GM04503 (cell line): ENCODE measurements at regions not wholly inside any gene's neighbourhood (a gene's known extent, or its start where the extent isn't known, plus 50 kb on each side); places are given as distances from the start of the nearest gene placed in this dataset.

Experiments
- DNase-seq: peaks from one replicate; pipeline ENCODE4 v3.0.0-alpha.2; 2012; ENCODE audit warnings: low read depth

DNA sequence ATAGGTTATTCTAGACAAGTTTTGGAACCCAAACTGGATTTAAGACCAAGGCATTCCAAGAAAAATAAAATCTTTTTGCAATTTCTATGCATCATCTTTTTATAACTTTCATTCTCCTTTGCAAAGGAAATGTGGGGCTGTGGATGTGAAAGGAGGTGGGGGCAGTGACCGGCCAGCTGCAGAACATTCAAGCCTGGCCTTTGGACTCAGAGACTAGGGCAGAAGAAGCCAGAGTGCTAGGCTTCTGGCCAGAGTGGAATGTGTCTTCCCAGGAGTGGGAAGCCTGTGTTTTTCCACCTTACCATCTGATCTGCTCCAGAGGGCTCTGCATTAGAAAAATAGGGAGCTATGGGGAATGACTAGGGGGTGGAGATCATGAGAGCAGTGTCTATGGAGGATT lies 148.5 kb downstream of the C9orf152 start:
- DNase-seq, result no peak

DNA sequence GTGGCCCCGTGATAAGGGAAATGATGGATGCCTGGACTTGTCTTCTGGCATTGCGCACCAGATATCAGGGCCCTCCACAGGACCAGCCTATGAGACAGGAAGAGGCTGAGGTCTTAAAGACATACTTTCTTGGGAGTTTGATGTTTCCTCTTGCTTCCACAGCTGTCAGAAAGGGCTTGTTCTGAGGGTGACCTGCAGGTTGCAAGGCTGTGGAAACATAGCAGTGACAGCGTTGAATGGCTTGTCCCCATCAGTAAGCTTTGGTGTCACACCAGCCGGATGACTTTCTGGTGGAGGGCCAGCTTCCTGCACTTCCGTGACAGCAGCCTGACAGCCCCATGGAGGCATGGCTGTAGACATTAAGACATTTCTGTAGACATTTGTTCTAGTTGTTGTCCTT lies 143.2 kb downstream of the C9orf152 start:
- DNase-seq, result no peak

DNA sequence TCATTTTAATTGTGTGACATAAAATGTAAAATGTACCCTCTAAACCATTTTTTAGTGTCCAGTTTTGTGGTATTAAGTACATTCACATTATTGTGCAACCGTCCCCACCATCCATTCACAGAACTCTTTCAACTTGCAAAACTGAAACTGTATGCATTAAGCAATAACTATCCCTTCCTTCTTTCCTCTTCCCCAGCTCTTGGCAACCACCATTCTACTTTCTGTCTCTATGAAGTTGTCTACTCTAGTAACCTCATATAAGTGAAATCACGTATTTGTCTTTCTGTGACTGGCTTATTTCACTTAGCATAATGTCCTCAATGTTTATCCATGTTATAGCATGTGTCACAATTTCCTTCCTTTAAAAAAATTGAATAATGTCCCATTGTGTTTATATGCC lies 142.4 kb downstream of the C9orf152 start:
- DNase-seq, result no peak

DNA sequence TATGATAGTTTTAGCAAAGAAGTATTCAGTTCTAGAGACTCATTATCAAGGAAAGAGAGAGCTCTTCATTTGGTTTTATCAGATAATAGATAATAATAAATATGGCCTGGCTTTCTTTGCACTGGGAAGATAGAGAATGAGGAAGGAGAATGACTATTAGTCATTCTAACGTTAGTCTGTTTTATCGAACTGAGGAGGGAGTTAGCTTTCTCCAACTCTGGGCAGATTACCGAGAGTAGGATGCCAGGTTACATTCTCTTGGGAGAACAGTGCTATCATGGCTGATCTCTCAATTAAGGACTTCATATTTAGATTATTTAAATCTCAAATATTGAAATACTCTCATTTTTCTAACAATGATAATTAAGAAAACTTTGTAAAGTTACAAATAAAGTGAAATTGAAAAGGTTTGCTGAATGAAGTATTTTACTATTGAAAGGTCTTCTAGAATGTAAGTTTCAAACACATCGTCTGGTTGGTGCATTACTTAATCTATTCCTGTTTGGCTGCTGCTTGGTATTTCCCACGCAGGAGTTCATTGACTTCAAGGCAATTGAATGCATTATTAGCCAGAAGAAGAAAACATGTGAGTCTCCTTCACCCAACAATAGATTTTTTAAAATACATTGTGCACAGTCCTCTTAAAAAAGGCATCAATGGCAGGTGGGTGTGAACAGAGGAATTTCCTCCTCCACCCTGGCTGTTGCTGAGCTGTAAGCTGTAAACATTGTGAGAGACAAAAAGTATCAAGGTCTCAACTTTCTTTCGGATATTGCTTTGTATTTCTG lies 140.8 kb downstream of the C9orf152 start:
- no peak for DNase-seq

DNA sequence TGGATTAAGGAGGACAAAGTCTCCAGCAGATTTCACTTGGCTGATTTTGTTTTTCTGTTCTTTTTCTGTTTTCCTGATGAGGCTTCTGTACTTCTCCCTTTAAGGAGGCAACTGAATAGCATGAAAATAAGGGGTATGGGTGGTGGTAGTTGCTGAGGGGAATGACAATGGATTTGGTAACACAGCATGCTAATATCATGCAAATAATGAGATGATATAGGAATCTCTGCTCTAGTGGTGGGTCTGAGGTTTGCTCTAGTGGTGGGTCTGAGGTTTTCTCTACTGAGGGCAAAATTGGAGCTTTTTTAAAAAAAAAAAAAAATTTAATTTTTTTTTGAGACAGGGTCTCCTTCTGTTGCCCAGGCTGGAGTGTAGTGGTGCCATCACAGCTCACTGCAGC lies 139.7 kb downstream of the C9orf152 start:
- DNase-seq, result no peak

DNA sequence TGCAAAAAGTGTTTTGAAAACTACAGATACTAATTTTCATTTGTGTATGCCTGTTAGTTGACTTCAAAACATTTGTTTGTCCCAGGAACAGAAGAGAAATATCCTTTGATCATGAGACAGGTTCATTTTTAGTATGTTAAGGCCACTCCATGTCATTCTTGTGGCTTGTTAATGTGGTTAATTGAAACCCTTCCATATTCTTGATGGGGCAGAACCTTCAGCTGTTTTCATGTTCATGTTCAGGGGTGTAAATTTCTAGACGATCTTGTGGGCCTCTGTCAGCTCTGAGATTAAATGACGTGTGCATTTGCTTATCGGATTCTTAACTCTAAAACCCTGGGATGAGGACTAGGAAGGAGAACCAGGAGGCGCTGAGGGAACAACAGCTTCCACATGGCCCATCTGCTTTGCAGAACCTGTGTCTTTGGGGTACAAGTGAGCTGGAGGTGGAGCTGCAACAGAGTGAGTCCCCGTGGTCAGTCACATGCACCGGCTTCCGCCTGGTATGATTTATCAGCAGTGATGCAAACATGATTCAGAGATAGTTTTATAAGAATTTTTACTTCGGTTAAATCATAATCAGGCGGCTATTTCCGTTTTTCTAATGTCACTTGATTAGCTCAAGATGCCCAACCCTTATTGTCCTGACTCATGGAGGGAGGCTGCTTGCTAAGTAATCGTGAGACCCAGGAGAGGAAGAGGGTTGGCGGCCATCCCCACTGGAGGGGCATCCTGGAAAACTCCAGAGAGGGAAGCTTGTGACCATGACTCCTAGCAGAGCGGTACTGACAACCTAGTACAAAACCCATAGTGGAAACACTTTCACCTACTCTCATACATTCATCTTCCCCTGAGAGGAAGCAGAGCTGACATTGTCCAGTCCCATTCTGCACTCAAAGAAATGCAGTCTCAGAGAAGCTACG lies 138.4 kb downstream of the C9orf152 start:
- DNase-seq, result peak; percentile 85

DNA sequence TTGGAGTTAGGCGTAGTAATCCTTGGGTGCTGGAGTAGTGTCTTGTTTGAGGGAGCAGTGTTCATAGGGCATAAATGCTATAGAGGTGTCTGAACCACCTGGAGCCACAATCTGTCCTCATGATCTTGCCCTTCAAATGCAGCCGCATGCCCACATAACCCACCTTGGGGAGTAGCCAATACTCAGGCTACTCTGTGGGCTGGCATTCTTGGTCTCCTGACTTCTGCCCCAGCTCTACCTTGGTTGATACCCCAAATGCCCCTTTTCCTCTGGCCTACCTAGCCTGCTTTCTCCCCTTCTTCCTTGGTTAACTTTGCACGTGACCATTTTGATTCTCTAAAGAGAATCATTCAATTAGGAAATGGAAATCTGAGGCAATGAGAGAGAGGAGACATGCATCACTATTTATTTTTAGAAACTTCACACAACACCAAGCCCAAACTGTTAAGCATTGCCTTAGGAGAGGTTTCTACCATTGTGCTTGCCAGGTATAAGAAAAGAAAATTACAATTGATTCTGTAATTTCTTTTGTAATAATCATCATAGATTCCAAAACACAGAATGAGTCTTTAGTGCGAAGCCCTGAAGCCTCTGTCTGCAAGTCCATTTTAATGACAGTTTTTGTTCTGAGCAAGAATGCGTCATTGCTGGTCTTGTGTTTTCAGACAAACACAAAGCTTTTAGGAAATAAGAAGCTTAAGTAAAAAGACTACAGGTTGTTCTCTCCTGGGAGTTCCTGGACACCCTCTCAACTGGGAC lies 135.2 kb downstream of the C9orf152 start:
- no peak for DNase-seq

DNA sequence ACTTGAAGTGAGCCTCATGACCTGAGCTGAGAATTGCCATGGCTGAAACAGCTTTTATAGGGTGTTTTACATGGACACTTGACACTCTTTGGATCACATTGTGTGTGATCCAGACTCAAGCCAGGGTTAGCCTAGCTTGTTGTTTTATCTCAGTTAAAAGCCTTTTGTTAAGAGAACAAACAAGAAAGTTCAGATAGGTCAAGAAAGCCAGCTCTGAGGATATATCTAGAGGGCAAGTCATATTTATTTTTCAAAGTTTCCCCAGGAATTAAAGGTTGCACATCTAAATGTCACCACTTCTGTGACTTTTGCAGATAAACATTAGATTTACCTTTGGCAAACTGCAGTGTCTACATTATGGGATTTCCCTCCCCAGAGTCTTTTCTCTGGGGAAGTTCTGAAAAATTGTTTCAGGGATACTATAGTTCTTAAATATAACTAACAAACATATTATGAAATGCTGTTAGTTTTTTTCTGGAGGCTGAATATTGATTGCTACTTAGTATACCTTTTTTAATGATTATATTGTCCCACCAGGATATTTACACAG lies 134.5 kb downstream of the C9orf152 start:
- no peak for DNase-seq

DNA sequence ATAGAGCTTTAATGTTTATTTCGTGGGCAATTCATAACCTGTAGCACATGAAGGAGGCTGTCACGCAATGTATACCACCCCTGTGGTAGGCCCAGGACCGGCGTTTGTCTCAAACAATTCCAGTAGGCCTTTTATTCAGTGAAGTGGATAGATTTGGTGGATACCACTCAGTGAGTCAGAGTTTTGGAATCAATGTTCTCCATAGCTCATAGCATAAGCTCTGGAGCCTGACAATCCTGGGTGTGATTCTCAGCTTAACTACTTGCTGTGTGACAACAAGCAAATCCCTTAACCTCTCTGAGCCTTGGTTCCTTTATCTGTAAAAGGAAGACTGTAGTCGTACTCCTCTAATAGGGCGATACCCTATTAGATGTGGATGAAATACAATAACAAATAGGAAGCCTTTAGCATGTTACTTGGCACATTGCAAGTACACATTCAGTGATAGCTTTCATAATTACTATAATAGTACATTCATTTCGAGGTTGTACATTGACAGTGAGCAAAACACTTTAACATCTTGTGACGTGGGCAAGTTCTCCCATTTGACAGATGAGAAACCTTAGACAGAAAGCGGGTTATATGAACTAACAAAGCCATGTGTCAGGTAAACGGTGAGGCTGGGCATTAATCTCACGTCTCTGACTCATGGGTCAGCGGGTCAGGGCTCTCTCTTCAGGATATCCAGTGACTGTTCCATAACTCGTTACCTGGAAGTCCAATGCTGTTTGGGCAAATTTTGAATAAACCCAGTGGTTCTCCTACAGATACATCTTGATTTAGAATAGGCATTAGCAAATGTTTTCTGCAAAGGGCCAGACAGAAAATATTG lies 130.8 kb downstream of the C9orf152 start:
- DNase-seq, result no peak

DNA sequence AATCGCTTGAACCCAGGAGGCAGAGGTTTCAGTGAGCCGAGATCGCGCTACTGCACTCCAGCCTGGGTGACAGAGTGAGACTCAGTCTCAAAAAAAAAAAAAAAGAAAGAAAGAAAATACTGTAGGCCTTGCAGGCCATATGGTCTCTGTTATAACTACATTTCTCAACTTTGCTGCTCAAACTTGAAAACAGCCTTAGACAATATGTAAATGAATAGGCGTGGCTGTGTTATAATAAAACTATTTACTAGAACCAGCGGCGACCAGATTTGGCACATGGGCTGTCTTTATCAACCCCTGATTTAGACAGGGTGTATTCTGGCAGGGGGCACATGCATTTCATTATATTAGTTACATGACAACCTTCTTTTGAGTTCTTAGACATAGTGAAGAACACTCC lies 130.0 kb downstream of the C9orf152 start:
- DNase-seq, result no peak

DNA sequence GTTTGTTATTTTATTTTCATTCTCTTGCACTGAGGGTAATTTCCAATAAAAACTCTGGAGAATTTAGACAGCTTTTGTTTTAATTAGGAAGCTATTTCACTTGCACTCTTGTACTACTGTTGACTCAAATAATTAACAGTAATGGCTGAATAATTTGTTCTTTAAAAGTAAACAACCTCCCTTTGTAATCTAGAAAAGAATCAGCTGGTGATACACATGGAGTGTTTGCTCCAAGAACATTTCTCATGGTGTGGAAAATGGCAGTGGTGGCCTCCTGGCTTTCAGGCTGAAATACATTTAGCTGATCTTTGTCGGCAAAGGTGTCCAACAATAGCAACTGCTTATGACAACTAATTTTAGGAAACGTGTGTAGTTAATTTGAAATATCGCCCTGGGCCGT lies 129.4 kb downstream of the C9orf152 start:
- DNase-seq, result no peak

DNA sequence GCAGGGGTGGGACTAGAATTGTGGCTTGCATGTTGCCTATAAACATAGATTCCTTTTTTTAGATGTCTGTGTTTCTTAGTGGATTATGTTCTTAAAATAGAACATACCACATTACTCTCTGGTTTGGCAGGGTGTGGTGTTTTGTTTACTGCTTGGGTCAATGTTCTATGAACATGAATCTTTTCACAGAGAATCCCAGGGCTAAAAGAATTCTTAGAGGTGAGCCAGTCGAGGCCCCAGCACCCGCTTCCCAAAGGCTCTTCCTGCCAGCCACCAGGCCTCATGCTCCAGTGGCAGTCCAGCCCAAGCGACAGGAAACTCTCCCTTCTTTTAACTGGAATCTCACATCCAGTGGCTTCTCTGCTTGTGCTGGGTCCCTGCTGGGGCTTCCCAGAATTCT lies 126.6 kb downstream of the C9orf152 start:
- peak; percentile 66 for DNase-seq

DNA sequence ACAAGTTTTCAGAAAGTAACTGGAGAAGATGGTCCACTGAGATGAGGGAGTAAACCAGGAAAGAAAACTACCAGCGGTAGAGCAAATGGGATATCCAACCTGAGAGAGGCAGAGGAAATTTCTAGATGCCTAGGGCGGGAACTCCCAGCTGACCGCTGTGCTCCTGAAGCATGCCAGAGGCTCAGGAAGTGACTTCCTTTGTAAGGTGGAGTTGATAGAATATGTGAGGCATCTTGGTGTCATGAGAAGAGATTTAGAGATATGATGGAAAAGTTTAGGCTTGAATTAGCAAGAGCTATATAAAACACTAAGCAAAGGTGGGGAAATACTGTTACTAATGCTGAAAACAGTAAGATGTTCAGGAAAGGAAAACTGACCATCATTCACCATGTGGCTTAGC lies 124.1 kb downstream of the C9orf152 start:
- DNase-seq, result no peak

DNA sequence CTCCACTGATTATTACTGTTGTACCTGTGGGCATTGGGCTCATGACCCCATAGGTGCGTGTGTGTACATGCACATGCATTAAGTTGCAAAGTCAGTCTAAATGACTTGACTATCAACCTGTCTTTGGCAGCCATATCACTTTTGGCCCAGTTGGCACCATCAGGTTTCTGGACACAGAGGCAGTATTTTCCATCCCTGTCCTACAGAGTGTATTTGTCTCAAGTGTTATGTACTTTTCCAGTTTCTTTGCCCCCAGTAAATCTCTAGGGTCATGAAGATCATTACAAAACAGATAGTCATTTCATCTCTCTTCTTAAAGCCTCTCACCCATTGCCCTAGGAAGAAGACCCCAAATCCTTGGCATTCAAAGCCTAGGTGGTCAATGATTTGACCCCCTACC lies 121.4 kb downstream of the C9orf152 start:
- DNase-seq, result no peak

DNA sequence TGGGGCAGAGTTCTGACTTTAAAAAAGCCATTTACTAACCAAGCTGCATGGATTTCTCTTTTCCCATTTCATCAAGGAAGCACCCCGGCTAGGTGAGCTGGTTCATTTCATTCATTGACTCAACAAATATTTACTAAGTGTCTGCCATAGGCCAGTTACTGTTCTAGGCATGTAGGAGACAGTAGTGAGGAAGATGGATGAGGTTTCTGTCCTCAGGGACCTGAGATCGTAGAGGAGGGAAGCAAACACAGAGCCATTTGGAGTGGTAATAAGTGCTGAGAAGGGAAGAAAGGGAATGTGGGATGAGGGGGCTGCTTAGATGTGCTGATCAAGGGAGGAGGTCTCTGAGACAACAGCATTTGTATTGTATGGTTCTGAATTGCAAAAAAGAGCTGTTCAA lies 120.4 kb downstream of the C9orf152 start:
- DNase-seq, result no peak

DNA sequence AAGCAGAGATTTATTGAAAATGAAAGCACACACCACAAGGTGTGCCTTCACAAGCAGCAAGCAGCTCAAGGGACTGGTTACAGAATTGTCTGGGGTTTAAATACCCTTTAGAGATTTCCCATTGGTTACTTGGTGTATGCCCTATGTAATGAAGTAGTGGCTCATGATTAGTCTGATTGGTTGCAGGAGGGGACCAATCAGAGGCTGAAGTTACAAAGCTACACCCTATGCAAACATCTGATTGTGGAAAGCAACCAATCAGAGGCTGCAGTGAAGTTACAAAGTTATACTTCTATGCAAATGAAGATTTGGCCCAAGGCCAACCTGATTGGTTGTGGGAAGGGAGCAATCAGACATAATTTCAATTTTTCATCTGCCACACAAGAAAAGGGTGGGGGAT lies 119.9 kb downstream of the C9orf152 start:
- DNase-seq, result no peak

DNA sequence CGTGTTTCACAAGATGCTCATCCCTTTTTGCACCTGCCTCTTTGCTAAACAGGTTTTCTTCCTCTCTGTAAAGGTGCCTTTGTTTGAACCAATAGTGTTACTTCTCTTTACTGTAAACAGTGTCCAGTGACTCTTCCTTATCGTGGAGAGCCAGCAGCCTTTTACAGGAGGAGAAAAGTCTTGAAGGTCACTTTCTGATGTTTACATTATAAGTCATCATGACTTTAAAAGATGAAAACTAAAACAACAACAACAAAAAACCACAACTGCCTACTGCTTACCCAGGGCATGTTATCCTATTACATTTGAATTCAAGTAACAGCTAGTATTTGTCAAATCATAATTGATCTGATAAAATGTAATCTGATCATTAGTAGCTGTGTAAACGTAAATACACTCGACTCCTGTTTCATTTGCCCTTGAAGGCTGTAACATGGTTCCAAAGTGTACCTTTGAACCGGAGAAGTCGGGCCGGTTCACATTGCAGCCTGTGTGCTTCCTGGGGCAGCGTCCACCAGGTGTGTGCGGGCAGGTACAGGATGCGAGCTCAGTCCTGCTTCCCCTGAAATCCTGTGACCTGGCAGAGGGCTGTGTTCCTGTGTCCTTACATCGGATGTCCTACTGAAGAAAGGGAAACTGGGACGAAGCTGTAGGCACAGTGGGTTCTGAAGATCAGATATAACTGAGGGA lies 118.1 kb downstream of the C9orf152 start:
- DNase-seq, result no peak

DNA sequence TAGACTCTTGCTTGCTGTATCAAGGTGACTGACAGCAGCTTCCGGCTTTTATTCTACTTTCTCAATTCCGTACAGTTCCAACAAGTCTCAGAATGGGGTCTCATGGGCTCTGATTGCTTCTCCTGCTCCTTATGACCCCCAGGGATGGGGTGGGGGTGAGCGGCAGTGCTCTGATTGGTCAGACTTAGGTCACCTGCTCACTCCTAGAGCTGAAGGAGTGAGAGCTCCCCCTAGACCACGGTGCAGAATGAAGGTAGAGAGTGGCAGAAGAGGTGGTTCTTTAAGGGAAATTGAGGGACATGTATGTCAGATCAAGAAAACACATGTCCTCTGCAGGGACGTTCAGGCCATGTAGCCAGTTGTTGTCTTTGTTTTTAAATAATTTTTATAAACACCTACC lies 115.2 kb downstream of the C9orf152 start:
- no peak for DNase-seq

DNA sequence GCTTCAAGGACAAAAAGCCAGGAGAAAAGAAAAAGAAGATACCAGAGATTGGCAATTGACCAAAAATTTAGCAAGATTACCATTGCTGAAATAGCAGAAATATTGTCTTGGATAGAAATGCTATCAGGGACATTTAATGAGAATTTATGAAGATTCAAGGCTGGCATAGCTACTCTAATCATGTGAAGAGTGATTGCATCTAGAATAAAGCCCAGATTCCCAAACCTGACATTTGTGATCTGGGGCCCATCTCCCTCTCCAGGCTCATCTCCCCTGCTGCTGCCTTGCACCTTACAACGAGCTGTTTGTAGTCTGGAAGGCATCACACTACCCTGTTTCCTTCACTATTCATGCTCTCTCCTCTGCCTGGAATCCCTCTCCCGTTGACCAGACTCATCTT lies 114.5 kb downstream of the C9orf152 start:
- no peak for DNase-seq

DNA sequence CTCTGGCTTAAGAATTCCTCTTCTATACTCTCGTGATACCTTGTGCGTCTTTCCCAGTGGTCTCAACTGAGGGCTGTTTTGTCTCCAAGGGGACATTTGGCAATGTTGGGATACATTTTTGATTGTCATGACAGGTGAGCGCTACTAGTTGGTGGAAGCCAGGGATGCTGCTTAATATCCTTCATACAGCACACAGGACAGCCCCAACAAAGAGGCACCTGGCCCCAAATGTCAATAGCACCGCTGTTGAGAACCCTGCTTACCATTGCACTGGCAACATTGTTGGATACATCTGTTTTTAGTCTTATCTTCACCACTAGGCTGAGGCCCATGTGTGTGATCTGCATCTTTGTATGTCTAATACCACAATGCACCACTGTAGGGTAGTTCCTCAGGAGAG lies 114.1 kb downstream of the C9orf152 start:
- DNase-seq, result no peak

DNA sequence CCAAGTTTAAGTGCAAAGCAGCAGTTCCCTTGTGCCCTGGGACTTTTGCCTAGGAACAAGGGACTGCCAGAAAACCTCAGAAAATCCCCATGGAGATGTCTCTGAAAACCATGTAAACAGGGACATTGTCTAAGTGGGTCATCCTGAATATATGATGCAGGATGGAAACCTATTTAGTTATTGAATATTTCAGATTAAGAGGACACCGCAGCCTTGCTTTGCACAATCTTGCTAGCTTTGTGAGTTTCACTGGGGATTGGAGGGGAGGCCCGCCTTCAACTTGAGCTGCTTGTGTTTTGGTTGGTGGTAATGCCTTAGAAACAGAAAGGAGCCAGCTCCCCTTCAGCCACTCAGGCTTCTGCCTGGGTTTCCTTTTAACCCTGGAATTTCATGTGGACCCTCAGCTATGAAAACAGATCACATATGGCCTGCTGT lies 112.8 kb downstream of the C9orf152 start:
- DNase-seq, result no peak
